ENCODE measurements at regions not wholly inside any gene's neighbourhood (a gene's known extent, or its start where the extent isn't known, plus 50 kb on each side); places are given as distances from the start of the nearest gene placed in this dataset.
"Not testable (repeated sequence)": the region's sequence is repeated elsewhere in the genome, so short reads cannot be mapped to it uniquely, and the experiment has no call there.

- not testable (repeated sequence) for DNase-seq (ENCODE audit: low read depth in 2 of 2)
Measured at GRCh38 chr3:185306286-185306685, 52.4 kb upstream of the EHHADH start.

GRCh38 chr3:185306847-185307246 is 53.0 kb upstream of the EHHADH start:
- no peak for DNase-seq (ENCODE audit: low read depth in 2 of 2)

- peak; percentile 10 to 31 for DNase-seq (ENCODE audit: low read depth in 2 of 2)
Measured at GRCh38 chr3:185308126-185308754, 54.4 kb upstream of the EHHADH start.

- no peak for DNase-seq (ENCODE audit: low read depth in 2 of 2)
Measured at GRCh38 chr3:185309302-185309701, 53.6 kb upstream of the MAP3K13 start.

GRCh38 chr3:185309795-185310194 is 53.1 kb upstream of the MAP3K13 start:
- no peak for DNase-seq (ENCODE audit: low read depth in 2 of 2)

- DNase-seq (ENCODE audit: low read depth in 2 of 2): no peak
Measured at GRCh38 chr3:185311991-185312390, 50.9 kb upstream of the MAP3K13 start.

Measured in stimulated activated CD4-positive, alpha-beta T cell treated with anti-CD3 and anti-CD28 coated beads, Interleukin-15, amount 100 ng/mL, for 48 hours (primary cell).